Spleen (tissue), 11 donors: ENCODE measurements at regions not wholly inside any gene's neighbourhood (a gene's known extent, or its start where the extent isn't known, plus 50 kb on each side); places are given as distances from the start of the nearest gene placed in this dataset.
"Not testable (repeated sequence)": the region's sequence is repeated elsewhere in the genome, so short reads cannot be mapped to it uniquely, and the experiment has no call there.

Experiments used
- DNase-seq: peaks from one replicate; pipeline ENCODE4 v3.0.0-alpha.2; 2020
- H3K27ac ChIP-seq, 8 donors: fragments of 200-600 bp; sonication (generic) in 7 of 8; 1 replicate in 4 of 8; 2 replicates in 4 of 8; pipeline versions ENCODE4 v1.5.0 to v1.8.0; 2016 to 2021; ENCODE audit warnings: inconsistent platforms in 4 of 8, mild to moderate bottlenecking in 4 of 8, moderate library complexity in 1 of 8
- H3K27me3 ChIP-seq, 7 donors: fragments of 200-600 bp; sonication (generic) in 6 of 7; replicated peaks in 1 of 7; 1 replicate in 4 of 7; 2 replicates in 3 of 7; pipeline versions ENCODE4 v1.5.0 to v1.8.0; 2016 to 2021; ENCODE audit warnings: inconsistent platforms in 3 of 7, mild to moderate bottlenecking in 1 of 7
- H3K36me3 ChIP-seq, 6 donors: fragments of 200-600 bp; sonication (generic) in 5 of 6; 1 replicate in 4 of 6; 2 replicates in 2 of 6; pipeline versions ENCODE4 v1.5.0 to v1.8.0; 2016 to 2021; ENCODE audit warnings: inconsistent platforms in 2 of 6
- H3K4me1 ChIP-seq, 6 donors: fragments of 200-600 bp; sonication (generic) in 5 of 6; 1 replicate in 3 of 6; 2 replicates in 3 of 6; pipeline versions ENCODE4 v1.5.0 to v1.8.0; 2016 to 2021; ENCODE audit warnings: inconsistent platforms in 3 of 6
- H3K4me3 ChIP-seq, 8 donors: fragments of 200-600 bp; sonication (generic) in 7 of 8; 1 replicate in 4 of 8; 2 replicates in 4 of 8; pipeline versions ENCODE4 v1.5.0 to v1.8.0; 2016 to 2021; ENCODE audit warnings: inconsistent platforms in 4 of 8, mild to moderate bottlenecking in 4 of 8, moderate library complexity in 2 of 8
- H3K9me3 ChIP-seq, 8 donors: fragments of 200-600 bp; sonication (generic) in 7 of 8; 1 replicate in 4 of 8; 2 replicates in 4 of 8; pipeline versions ENCODE4 v1.5.0 to v1.8.0; 2016 to 2021; ENCODE audit warnings: inconsistent platforms in 4 of 8
- POLR2A ChIP-seq, 3 donors: fragments of 450-650 bp; IDR thresholded peaks; one replicate each; pipeline ENCODE4 v1.5.1; 2017; ENCODE audit warnings: antibody characterized with exemption in 3 of 3, mild to moderate bottlenecking in 1 of 3
- POLR2AphosphoS5 ChIP-seq, 3 donors: sonication (generic); formaldehyde crosslinking; IDR thresholded peaks; one replicate each; pipeline ENCODE4 v1.5.1; 2017; ENCODE audit warnings: antibody characterized with exemption in 3 of 3
- WGBS, 5 donors: extraction: QIAGEN DNeasy Blood & Tissue Kit in 3 of 5; methylation state at CpG; one replicate each; pipeline versions ENCODE4 v1.1.5 to v1.1.7; 2013 to 2018; 5-methylcytosine and 5-hydroxymethylcytosine counted together
- intact Hi-C: fragments of 100-400 bp; cut with DNase I; formaldehyde crosslinking; loops from one replicate; pipeline ENCODE4 v1.15.0; 2023; ENCODE audit warnings: low total_unique reads
- TF ChIP-seq, protein P1 (sequence below), 11 experiments: fragments of 200-600 bp in 7 of 11; fragments of 450-650 bp in 4 of 11; sonication (generic) in 4 of 11; IDR thresholded peaks in 8 of 11; conservative IDR thresholded peaks in 3 of 11; 1 replicate in 7 of 11; 2 replicates in 4 of 11; pipeline versions ENCODE4 v1.4.0 to v1.8.0; 2016 to 2021; ENCODE audit warnings: antibody characterized with exemption in 11 of 11, inconsistent platforms in 4 of 11, mild to moderate bottlenecking in 1 of 11
- donor health status: healthy with polysubstance abuse.
- donor health status: DM: no; HTN: no; CAD: no; lungs with moderate emphysema.
- donor health status: DM: no; HTN: no; CAD: no.
- donor health status: Bipolar disorder and iron deficiency.
- donor health status: healthy.
- donor health status: DM: no; HTN: no; CAD: no.
- donor health status: DM: yes; HTN: yes; CAD: no.

DNA sequence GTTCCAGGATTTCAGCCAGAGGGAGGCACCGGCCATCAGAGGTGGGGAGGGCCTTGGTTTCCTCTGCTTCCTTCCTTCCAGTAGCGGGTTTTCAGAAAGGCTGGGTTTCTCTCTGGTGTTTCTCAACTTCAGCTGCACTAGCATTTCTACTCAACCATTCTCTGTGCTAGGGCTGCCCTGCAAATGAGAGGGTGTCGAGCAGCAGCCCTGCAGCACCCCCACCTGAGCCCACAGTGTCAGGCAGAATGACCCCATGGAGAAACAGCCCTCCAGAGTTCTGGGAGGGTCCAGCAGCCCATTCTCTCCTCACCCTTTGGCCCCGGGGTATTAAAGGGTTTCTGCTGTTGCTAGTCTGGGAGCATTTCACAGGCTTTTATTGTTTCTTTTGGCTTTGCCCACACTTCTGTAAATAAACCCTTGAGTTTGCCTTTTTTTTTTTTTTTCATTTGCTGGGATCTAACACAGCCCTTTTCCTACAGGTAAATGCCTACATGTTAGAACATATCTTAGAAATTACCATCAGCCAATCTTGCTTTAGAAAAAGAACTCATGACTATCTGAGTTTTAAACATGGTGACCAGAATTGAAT is 151.5 kb upstream of the VIPR2 start:
- Histone ChIP-seq H3K27ac (no peak overlapping the region), H3K27me3 (no peaks in the 10 kb centered on the region), H3K4me3 (no peak overlapping the region), H3K4me1 (no peaks in the 10 kb centered on the region), H3K9me3 (peaks cover 0 to 14% (median 10%) of the 10 kb centered on the region in 8 donors), H3K36me3 (no peaks in the 10 kb centered on the region)
- DNase-seq = no peak
- TF ChIP-seq POLR2AphosphoS5 (IDR thresholded peaks at IDR 0.05) (no peak), POLR2A (IDR thresholded peaks at IDR 0.05) (no peak)
- TF ChIP-seq, protein P1, sequence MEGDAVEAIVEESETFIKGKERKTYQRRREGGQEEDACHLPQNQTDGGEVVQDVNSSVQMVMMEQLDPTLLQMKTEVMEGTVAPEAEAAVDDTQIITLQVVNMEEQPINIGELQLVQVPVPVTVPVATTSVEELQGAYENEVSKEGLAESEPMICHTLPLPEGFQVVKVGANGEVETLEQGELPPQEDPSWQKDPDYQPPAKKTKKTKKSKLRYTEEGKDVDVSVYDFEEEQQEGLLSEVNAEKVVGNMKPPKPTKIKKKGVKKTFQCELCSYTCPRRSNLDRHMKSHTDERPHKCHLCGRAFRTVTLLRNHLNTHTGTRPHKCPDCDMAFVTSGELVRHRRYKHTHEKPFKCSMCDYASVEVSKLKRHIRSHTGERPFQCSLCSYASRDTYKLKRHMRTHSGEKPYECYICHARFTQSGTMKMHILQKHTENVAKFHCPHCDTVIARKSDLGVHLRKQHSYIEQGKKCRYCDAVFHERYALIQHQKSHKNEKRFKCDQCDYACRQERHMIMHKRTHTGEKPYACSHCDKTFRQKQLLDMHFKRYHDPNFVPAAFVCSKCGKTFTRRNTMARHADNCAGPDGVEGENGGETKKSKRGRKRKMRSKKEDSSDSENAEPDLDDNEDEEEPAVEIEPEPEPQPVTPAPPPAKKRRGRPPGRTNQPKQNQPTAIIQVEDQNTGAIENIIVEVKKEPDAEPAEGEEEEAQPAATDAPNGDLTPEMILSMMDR (IDR thresholded peaks at IDR 0.05 in 8 of 11, conservative IDR thresholded peaks at IDR 0.05 in 3 of 11) = no peak
- WGBS, 5 donors = 41 to 50% (median 47%) methylated on average over 4 of the region's 4 CpGs
- intact Hi-C loops = no loop called here

DNA sequence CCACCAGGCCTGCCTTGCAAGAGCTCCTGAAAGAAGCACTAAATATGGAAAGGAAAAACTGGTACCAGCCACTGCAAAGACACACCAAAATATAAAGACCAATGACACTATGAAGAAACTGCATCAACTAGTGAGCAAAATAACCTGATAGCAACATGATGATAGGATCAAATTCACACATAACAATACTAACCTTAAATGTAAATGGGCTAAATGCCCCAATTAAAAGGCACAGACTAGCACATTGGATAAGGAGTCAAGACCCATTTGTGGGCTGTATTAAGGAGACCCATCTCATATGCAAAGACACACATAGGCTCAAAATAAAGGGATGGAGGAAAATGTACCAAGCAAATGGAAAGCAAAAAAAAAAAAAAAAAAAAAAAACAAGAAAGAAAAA is 141.8 kb upstream of the VIPR2 start:
- H3K27me3 ChIP-seq, H3K4me1 ChIP-seq, H3K36me3 ChIP-seq, H3K4me3 ChIP-seq, H3K27ac ChIP-seq, intact Hi-C loops, DNase-seq: not testable (repeated sequence)
- H3K9me3 ChIP-seq = peaks cover 0 to 39% (median 17%) of the 10 kb centered on the region in 8 donors

DNA sequence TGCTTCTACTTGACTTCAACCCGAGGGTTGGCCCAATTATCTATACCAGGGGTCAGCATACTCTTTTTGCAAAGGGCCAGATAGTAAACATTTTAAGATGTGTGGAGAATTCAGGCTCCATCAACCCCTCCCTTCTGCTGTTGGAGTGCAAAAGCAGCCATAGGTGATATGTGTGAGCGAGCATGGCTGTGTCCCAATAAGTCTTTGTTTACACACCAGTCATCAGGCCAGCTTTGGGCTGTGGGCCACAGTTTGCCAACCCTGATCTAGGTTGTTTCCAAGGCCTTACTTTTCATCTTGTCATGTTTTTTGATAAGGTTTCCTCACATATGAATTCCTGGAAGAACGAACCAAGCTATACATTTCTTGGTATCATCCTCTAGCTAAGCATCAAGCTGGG is 136.9 kb upstream of the VIPR2 start:
- intact Hi-C loops = no loop called here
- TF ChIP-seq POLR2AphosphoS5 (IDR thresholded peaks at IDR 0.05) (no peak), POLR2A (IDR thresholded peaks at IDR 0.05) (no peak)
- TF ChIP-seq, protein P1 (IDR thresholded peaks at IDR 0.05 in 8 of 11, conservative IDR thresholded peaks at IDR 0.05 in 3 of 11) = no peak
- DNase-seq = no peak
- peaks cover 0 to 28% (median 11%) of the 10 kb centered on the region in 8 donors for H3K9me3 ChIP-seq
- no peaks in the 10 kb centered on the region for H3K4me1 ChIP-seq
- H3K4me3 ChIP-seq = no peak overlapping the region
- no peaks in the 10 kb centered on the region for H3K36me3 ChIP-seq
- 66 to 88% (median 70%) methylated on average over 3 of the region's 3 CpGs for WGBS, 5 donors
- no peak overlapping the region for H3K27ac ChIP-seq
- peaks cover 0 to 10% (median 0%) of the 10 kb centered on the region in 7 donors for H3K27me3 ChIP-seq

DNA sequence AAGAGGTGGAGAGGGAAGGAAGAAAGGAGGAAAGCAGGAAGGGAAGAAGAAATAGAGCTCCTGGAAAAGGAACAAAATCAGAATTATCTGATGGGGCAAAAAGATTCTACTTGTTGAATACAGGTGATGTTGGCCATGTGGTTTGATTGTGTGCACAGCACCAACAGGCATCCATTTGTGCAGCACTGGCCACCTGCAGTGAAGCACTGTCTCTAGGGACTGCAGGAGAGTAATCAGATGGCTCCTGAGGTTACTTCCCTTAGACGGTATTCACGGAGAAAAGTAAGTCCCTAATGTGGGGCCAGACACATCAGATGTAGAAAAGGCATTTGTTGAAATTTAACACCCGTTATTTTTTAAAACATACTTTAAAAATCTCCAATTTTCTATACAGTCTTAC is 135.3 kb upstream of the VIPR2 start:
- Histone ChIP-seq H3K27ac (no peak overlapping the region), H3K9me3 (peaks cover 0 to 34% (median 15%) of the 10 kb centered on the region in 8 donors), H3K27me3 (peaks cover 0 to 9% (median 0%) of the 10 kb centered on the region in 7 donors), H3K4me3 (no peak overlapping the region), H3K4me1 (no peaks in the 10 kb centered on the region), H3K36me3 (no peaks in the 10 kb centered on the region)
- no peak for DNase-seq
- 62 to 85% (median 78%) methylated on average over 3 of the region's 3 CpGs for WGBS, 5 donors
- intact Hi-C loops = no loop called here
- TF ChIP-seq POLR2AphosphoS5 (IDR thresholded peaks at IDR 0.05) = no peak
- TF ChIP-seq POLR2A (IDR thresholded peaks at IDR 0.05) = no peak
- TF ChIP-seq, protein P1 (IDR thresholded peaks at IDR 0.05 in 8 of 11, conservative IDR thresholded peaks at IDR 0.05 in 3 of 11) = no peak

DNA sequence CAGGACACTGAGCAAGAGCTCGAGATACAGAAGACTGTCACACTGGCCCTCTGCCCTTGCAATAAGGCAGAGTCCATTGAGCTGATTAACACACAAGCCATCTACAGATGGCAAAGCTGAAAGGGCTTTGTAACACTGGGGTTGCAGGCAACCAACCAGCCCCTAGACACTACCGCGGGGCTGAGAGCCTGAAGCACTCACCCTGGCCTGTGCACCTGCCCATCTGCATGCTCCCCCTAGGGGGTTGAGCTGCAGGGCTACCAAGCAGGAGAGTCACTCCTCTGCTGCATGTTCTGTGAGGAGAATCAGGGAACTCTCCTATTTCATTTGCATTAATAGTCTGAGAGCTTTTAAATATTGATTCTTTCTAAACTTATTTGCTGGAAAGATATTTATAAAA is 128.1 kb upstream of the VIPR2 start:
- Histone ChIP-seq H3K36me3 (no peaks in the 10 kb centered on the region), H3K9me3 (peaks cover 5 to 65% (median 47%) of the 10 kb centered on the region in 8 donors), H3K4me3 (no peak overlapping the region), H3K27me3 (no peaks in the 10 kb centered on the region), H3K27ac (no peak overlapping the region), H3K4me1 (no peaks in the 10 kb centered on the region)
- no peak for DNase-seq
- TF ChIP-seq POLR2AphosphoS5 (IDR thresholded peaks at IDR 0.05) = no peak
- TF ChIP-seq POLR2A (IDR thresholded peaks at IDR 0.05) = no peak
- intact Hi-C loops = no loop called here
- 75 to 88% (median 78%) methylated on average over 3 of the region's 3 CpGs for WGBS, 5 donors
